HepG2 (cell line): ENCODE measurements at regions not wholly inside any gene's neighbourhood (a gene's known extent, or its start where the extent isn't known, plus 50 kb on each side); places are given as distances from the start of the nearest gene placed in this dataset.

ENCODE experiments used
- ATAC-seq: fragments of 200-7000 bp; cut with Tn5 transposase; 3 replicates; pipeline ENCODE4 v1.9.1; 2020; ENCODE audit warnings: mild to moderate bottlenecking, moderate library complexity
- BruUV-seq: library from RNA; stranded (reverse); fragments of 400-500 nt; replicated peaks from 2 replicates; lab custom pipeline; 2021; lab: Mats Ljungman, UMichigan
- CTCF ChIA-PET: fragments of 300-600 bp; formaldehyde crosslinking; extraction: SDS; loops from one replicate; lab custom pipeline; 2021; ENCODE audit warnings: low total read pairs, inconsistent platforms, low intra/inter-chr PET ratio; lab: Yijun Ruan, JAX
- POLR2A ChIA-PET: fragments of 350-600 bp; sonication (Branson Sonifier 250); formaldehyde crosslinking; loops from one replicate; lab custom pipeline; 2020; ENCODE audit warnings: antibody characterized with exemption, inconsistent platforms; lab: Yijun Ruan, JAX
- DNase-seq: peaks from one replicate; pipeline ENCODE4 v3.0.0-alpha.2; 2015; ENCODE audit warnings: low spot score
- FAIRE-seq: peaks from 3 replicates; lab custom pipeline; 2011; peaks lifted over from hg19 to GRCh38; lab: Jason Lieb, UNC
- H2AFZ ChIP-seq: one replicate; pipeline ENCODE4 v1.6.1; 2011; ENCODE audit warnings: low read length, inconsistent platforms
- H3K27ac ChIP-seq: fragments of 300-600 bp; 3 replicates; pipeline ENCODE4 v1.8.0; 2011; ENCODE audit warnings: mixed run types, mild to moderate bottlenecking, mixed read lengths, low read length, inconsistent platforms; ENCODE audit not compliant: insufficient read depth; ENCODE audit errors: extremely low read length
- H3K27me3 ChIP-seq, 2 experiments: fragments of 200-600 bp in 1 of 2; 2 replicates in 1 of 2; 3 replicates in 1 of 2; pipeline versions ENCODE4 v1.6.0 to v1.8.0; 2011; ENCODE audit warnings: low read length in 2 of 2, mild to moderate bottlenecking in 2 of 2, moderate library complexity in 2 of 2, inconsistent platforms in 1 of 2; ENCODE audit not compliant: insufficient read depth in 2 of 2, control insufficient read depth in 1 of 2
- H3K36me3 ChIP-seq, 2 experiments: fragments of 200-600 bp in 1 of 2; replicated peaks in 1 of 2; 2 replicates in 1 of 2; 3 replicates in 1 of 2; pipeline versions ENCODE4 v1.5.1 to v1.8.0; 2011; ENCODE audit warnings: low read length in 2 of 2, inconsistent platforms in 1 of 2; ENCODE audit not compliant: insufficient read depth in 2 of 2, control insufficient read depth in 1 of 2
- H3K4me1 ChIP-seq: 2 replicates; pipeline ENCODE4 v1.5.1; 2012; ENCODE audit warnings: low read length, inconsistent platforms; ENCODE audit not compliant: insufficient read depth
- H3K4me2 ChIP-seq: 2 replicates; pipeline ENCODE4 v1.6.0; 2011; ENCODE audit warnings: low read depth, low read length, inconsistent platforms
- H3K4me3 ChIP-seq, 3 experiments: fragments of 200-600 bp in 1 of 3; sonication (generic), shearing (Covaris generic) in 1 of 3; replicated peaks in 1 of 3; 2 replicates each; pipeline ENCODE4 v1.5.1; 2011 to 2016; ENCODE audit warnings: low read length in 3 of 3, inconsistent platforms in 2 of 3, low read depth in 2 of 3, mild to moderate bottlenecking in 2 of 3, control low read depth in 1 of 3, mixed read lengths in 1 of 3; ENCODE audit not compliant: insufficient read depth in 1 of 3
- H3K79me2 ChIP-seq: one replicate; pipeline ENCODE4 v1.6.1; 2011; ENCODE audit warnings: low read length, inconsistent platforms; ENCODE audit not compliant: insufficient read depth
- H3K9ac ChIP-seq: 2 replicates; pipeline ENCODE4 v1.6.0; 2011; ENCODE audit warnings: mild to moderate bottlenecking, low read depth, low read length, inconsistent platforms; ENCODE audit not compliant: insufficient read depth
- H3K9me3 ChIP-seq: 2 replicates; pipeline ENCODE4 v1.5.1; 2012; ENCODE audit warnings: mild to moderate bottlenecking, low read length
- H4K20me1 ChIP-seq: 2 replicates; pipeline ENCODE4 v1.6.0; 2011; ENCODE audit warnings: inconsistent platforms, mild to moderate bottlenecking, low read length, moderate library complexity; ENCODE audit not compliant: insufficient read depth
- ARHGAP35 ChIP-seq: sonication (generic); formaldehyde crosslinking; IDR thresholded peaks from 2 replicates; pipeline ENCODE4 v1.9.0; 2022; ENCODE audit warnings: mild to moderate bottlenecking, inconsistent platforms, moderate library complexity, missing genetic modification reagents, borderline replicate concordance
- CBFB ChIP-seq: sonication (generic); formaldehyde crosslinking; IDR thresholded peaks from 2 replicates; pipeline ENCODE4 v1.4.0; 2020; ENCODE audit warnings: missing genetic modification reagents
- NR3C1 ChIP-seq: sonication (generic); formaldehyde crosslinking; IDR thresholded peaks from 2 replicates; pipeline ENCODE4 v1.4.0; 2020; ENCODE audit warnings: missing genetic modification reagents
- TBX3 ChIP-seq: fragments of 450-650 bp; IDR thresholded peaks from 2 replicates; pipeline ENCODE4 v1.6.1; 2017; ENCODE audit warnings: antibody characterized with exemption, mild to moderate bottlenecking, inconsistent platforms, borderline replicate concordance
- ZFYVE20 ChIP-seq: sonication (generic); formaldehyde crosslinking; IDR thresholded peaks from 2 replicates; pipeline ENCODE4 v1.8.0; 2023; ENCODE audit warnings: low read depth, mild to moderate bottlenecking, moderate library complexity, missing genetic modification reagents, borderline replicate concordance
- ZMAT3 ChIP-seq: sonication (generic); formaldehyde crosslinking; conservative IDR thresholded peaks from 2 replicates; pipeline ENCODE4 v1.7.0; 2021; ENCODE audit warnings: missing genetic modification reagents
- ZMYM2 ChIP-seq: sonication (generic); formaldehyde crosslinking; IDR thresholded peaks from 2 replicates; pipeline ENCODE4 v1.8.0; 2022; ENCODE audit warnings: mild to moderate bottlenecking, missing genetic modification reagents
- ZNF317 ChIP-seq: sonication (generic); formaldehyde crosslinking; IDR thresholded peaks from 2 replicates; pipeline ENCODE4 v1.5.0; 2020; ENCODE audit warnings: mild to moderate bottlenecking, missing genetic modification reagents
- ZNF331 ChIP-seq: sonication (generic); formaldehyde crosslinking; IDR thresholded peaks from 2 replicates; pipeline ENCODE4 v1.4.0; 2020; ENCODE audit warnings: missing genetic modification reagents
- ZNF350 ChIP-seq: sonication (generic); formaldehyde crosslinking; IDR thresholded peaks from 2 replicates; pipeline ENCODE4 v1.4.0; 2020; ENCODE audit warnings: mild to moderate bottlenecking, low read depth, missing genetic modification reagents, borderline replicate concordance
- ZNF572 ChIP-seq: sonication (generic); formaldehyde crosslinking; IDR thresholded peaks from 2 replicates; pipeline ENCODE4 v1.5.1; 2020; ENCODE audit warnings: mild to moderate bottlenecking, missing genetic modification reagents
- WGBS: methylation state at CpG from one replicate; pipeline ENCODE4 v1.1.6; 2017; ENCODE audit warnings: low lambda C conversion rate; 5-methylcytosine and 5-hydroxymethylcytosine counted together
- in situ Hi-C: cut with HindIII; loops from 2 replicates; pipeline ENCODE4 v1.10.0; 2017; ENCODE audit warnings: low pct_unique_long_range_greater_than_20kb; ENCODE audit not compliant: extremely low pct_ligation_motif_present
- intact Hi-C: fragments of 100-400 bp; cut with micrococcal nuclease; formaldehyde crosslinking; loops from one replicate; pipeline ENCODE4 v1.10.0; 2022; ENCODE audit not compliant: unreplicated experiment
- TF ChIP-seq, protein P1 (sequence below): sonication (generic); formaldehyde crosslinking; IDR thresholded peaks from 2 replicates; pipeline ENCODE4 v1.5.0; 2020; ENCODE audit warnings: mild to moderate bottlenecking, missing genetic modification reagents
- TF ChIP-seq, protein P2 (sequence below): IDR thresholded peaks from 2 replicates; pipeline ENCODE4 v1.6.1; 2016; ENCODE audit warnings: control low read depth
- TF ChIP-seq, protein P3 (sequence below): sonication (generic); formaldehyde crosslinking; IDR thresholded peaks from 2 replicates; pipeline ENCODE4 v1.8.0; 2022; ENCODE audit warnings: mild to moderate bottlenecking, missing genetic modification reagents
- TF ChIP-seq, protein P4 (sequence below): sonication (generic); formaldehyde crosslinking; IDR thresholded peaks from 2 replicates; pipeline ENCODE4 v1.4.0; 2020; ENCODE audit warnings: missing genetic modification reagents

DNA sequence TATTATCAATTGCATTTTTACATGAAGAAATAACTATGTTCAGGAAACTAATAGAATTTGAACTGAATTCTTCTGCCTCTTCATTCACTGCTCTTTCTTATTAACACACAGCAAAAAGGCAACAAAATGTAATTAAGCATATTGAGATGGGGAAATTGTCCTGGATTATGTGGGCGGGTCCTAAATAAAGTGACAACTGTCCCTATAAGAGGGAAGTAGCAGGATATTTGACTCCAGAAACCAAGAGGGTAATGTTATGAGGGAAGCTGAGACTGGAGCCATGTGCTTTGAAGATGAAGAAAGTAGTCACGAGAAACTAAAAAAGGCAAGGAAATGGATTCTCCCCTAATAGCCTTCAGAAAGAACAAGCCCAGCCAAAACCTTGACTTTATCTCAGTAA, 311.2 kb upstream of the PIK3R1 start:
- no peak overlapping the region for H2AFZ ChIP-seq
- DNase-seq (no peak), FAIRE-seq (no peak), ATAC-seq (no peak)
- no peak overlapping the region for H3K9ac ChIP-seq
- intact Hi-C loops (no loop called here), in situ Hi-C loops (no loop called here)
- H4K20me1 ChIP-seq, result no peaks in the 10 kb centered on the region
- POLR2A ChIA-PET, result no interaction called here
- BruUV-seq, result no TSS peak
- CTCF ChIA-PET, result no interaction called here
- H3K79me2 ChIP-seq, result no peaks in the 10 kb centered on the region
- H3K27me3 ChIP-seq, result 0 out of 5 replicates have a peak, but pooled peaks cover 0 to 3% of the 10 kb centered on the region in 2 experiments
- 81% methylated on average over 2 of the region's 2 CpGs for WGBS
- TF ChIP-seq ZMAT3 (CRISPR knock-in tag), result no peak
- no peak for TF ChIP-seq ZFYVE20 (CRISPR knock-in tag)
- TF ChIP-seq, protein P1, sequence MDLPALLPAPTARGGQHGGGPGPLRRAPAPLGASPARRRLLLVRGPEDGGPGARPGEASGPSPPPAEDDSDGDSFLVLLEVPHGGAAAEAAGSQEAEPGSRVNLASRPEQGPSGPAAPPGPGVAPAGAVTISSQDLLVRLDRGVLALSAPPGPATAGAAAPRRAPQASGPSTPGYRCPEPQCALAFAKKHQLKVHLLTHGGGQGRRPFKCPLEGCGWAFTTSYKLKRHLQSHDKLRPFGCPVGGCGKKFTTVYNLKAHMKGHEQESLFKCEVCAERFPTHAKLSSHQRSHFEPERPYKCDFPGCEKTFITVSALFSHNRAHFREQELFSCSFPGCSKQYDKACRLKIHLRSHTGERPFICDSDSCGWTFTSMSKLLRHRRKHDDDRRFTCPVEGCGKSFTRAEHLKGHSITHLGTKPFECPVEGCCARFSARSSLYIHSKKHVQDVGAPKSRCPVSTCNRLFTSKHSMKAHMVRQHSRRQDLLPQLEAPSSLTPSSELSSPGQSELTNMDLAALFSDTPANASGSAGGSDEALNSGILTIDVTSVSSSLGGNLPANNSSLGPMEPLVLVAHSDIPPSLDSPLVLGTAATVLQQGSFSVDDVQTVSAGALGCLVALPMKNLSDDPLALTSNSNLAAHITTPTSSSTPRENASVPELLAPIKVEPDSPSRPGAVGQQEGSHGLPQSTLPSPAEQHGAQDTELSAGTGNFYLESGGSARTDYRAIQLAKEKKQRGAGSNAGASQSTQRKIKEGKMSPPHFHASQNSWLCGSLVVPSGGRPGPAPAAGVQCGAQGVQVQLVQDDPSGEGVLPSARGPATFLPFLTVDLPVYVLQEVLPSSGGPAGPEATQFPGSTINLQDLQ (CRISPR knock-in tag), result no peak
- TF ChIP-seq, protein P2, sequence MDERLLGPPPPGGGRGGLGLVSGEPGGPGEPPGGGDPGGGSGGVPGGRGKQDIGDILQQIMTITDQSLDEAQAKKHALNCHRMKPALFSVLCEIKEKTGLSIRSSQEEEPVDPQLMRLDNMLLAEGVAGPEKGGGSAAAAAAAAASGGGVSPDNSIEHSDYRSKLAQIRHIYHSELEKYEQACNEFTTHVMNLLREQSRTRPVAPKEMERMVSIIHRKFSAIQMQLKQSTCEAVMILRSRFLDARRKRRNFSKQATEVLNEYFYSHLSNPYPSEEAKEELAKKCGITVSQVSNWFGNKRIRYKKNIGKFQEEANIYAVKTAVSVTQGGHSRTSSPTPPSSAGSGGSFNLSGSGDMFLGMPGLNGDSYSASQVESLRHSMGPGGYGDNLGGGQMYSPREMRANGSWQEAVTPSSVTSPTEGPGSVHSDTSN, result no peak
- TF ChIP-seq, protein P3, sequence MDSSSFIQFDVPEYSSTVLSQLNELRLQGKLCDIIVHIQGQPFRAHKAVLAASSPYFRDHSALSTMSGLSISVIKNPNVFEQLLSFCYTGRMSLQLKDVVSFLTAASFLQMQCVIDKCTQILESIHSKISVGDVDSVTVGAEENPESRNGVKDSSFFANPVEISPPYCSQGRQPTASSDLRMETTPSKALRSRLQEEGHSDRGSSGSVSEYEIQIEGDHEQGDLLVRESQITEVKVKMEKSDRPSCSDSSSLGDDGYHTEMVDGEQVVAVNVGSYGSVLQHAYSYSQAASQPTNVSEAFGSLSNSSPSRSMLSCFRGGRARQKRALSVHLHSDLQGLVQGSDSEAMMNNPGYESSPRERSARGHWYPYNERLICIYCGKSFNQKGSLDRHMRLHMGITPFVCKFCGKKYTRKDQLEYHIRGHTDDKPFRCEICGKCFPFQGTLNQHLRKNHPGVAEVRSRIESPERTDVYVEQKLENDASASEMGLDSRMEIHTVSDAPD (CRISPR knock-in tag), result no peak
- no peak for TF ChIP-seq TBX3
- TF ChIP-seq, protein P4, sequence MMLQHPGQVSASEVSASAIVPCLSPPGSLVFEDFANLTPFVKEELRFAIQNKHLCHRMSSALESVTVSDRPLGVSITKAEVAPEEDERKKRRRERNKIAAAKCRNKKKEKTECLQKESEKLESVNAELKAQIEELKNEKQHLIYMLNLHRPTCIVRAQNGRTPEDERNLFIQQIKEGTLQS (CRISPR knock-in tag), result no peak
- no peak for TF ChIP-seq ZNF331 (CRISPR knock-in tag)
- TF ChIP-seq NR3C1, result no peak
- TF ChIP-seq ZNF350, result no peak
- TF ChIP-seq ZNF572, result no peak
- TF ChIP-seq CBFB (CRISPR knock-in tag), result no peak
- TF ChIP-seq ZNF317 (CRISPR knock-in tag), result no peak
- no peak for TF ChIP-seq ZMYM2 (CRISPR knock-in tag)
- no peak for TF ChIP-seq ARHGAP35 (CRISPR knock-in tag)
- no peak overlapping the region for H3K4me2 ChIP-seq
- H3K4me1 ChIP-seq, result no peaks in the 10 kb centered on the region
- H3K4me3 ChIP-seq, result no peak overlapping the region
- no peaks in the 10 kb centered on the region for H3K9me3 ChIP-seq
- H3K36me3 ChIP-seq, result no peaks in the 10 kb centered on the region
- no peak overlapping the region for H3K27ac ChIP-seq
